OCI-LY1 (cell line): ENCODE measurements at regions not wholly inside any gene's neighbourhood (a gene's known extent, or its start where the extent isn't known, plus 50 kb on each side); places are given as distances from the start of the nearest gene placed in this dataset.

Experiments
- H2AFZ ChIP-seq: fragments of 200-600 bp; sonication (generic), shearing (Covaris generic); 2 replicates; pipeline ENCODE4 v1.6.0; 2014; ENCODE audit warnings: antibody characterized with exemption, mild to moderate bottlenecking, low read length
- H3F3A ChIP-seq: fragments of 200-600 bp; sonication (generic), shearing (Covaris generic); 2 replicates; pipeline ENCODE4 v1.6.0; 2014; ENCODE audit warnings: mild to moderate bottlenecking, antibody characterized with exemption, low read length, moderate library complexity; ENCODE audit not compliant: insufficient read depth
- H3K27ac ChIP-seq: fragments of 200-600 bp; sonication (generic); 2 replicates; pipeline ENCODE4 v1.5.1; 2014; ENCODE audit warnings: low read length, mixed run types, mild to moderate bottlenecking, low read depth; ENCODE audit not compliant: poor library complexity, severe bottlenecking
- H3K27me3 ChIP-seq: fragments of 200-600 bp; sonication (generic); 2 replicates; pipeline ENCODE4 v1.6.0; 2014; ENCODE audit warnings: antibody characterized with exemption, mild to moderate bottlenecking, low read length, moderate library complexity; ENCODE audit not compliant: insufficient read depth
- H3K36me3 ChIP-seq: fragments of 200-600 bp; sonication (generic); 2 replicates; pipeline ENCODE4 v1.6.1; 2014; ENCODE audit warnings: mild to moderate bottlenecking, antibody characterized with exemption, low read length, moderate library complexity, mixed read lengths; ENCODE audit not compliant: insufficient read depth
- H3K4me1 ChIP-seq: fragments of 200-600 bp; sonication (generic); 2 replicates; pipeline ENCODE4 v1.5.1; 2014; ENCODE audit warnings: mild to moderate bottlenecking, low read length, moderate library complexity; ENCODE audit not compliant: insufficient read depth, severe bottlenecking
- H3K4me2 ChIP-seq: fragments of 200-600 bp; sonication (generic), shearing (Covaris generic); 2 replicates; pipeline ENCODE4 v1.6.1; 2014; ENCODE audit warnings: low read length
- H3K4me3 ChIP-seq: fragments of 200-600 bp; sonication (generic); 2 replicates; pipeline ENCODE4 v1.5.1; 2014; ENCODE audit warnings: low read length, low read depth, mild to moderate bottlenecking, mixed read lengths; ENCODE audit not compliant: poor library complexity, severe bottlenecking
- H3K79me2 ChIP-seq: fragments of 200-600 bp; shearing (Covaris generic); 2 replicates; pipeline ENCODE4 v1.6.1; 2016; ENCODE audit warnings: mixed run types, low read length, mixed read lengths; ENCODE audit not compliant: insufficient read depth
- H3K9ac ChIP-seq: fragments of 200-600 bp; sonication (generic), shearing (Covaris generic); 2 replicates; pipeline ENCODE4 v1.6.1; 2014; ENCODE audit warnings: mild to moderate bottlenecking, low read length, mixed read lengths
- H3K9me2 ChIP-seq: fragments of 200-600 bp; sonication (generic), shearing (Covaris generic); 2 replicates; pipeline ENCODE4 v1.6.1; 2014; ENCODE audit warnings: low read depth, mild to moderate bottlenecking, low read length, mixed read lengths
- H3K9me3 ChIP-seq: fragments of 200-600 bp; shearing (Covaris generic); 2 replicates; pipeline ENCODE4 v1.6.1; 2014; ENCODE audit warnings: low read length, mixed read lengths
- H4K20me1 ChIP-seq: fragments of 200-600 bp; sonication (generic), shearing (Covaris generic); 2 replicates; pipeline ENCODE4 v1.6.0; 2016; ENCODE audit warnings: mild to moderate bottlenecking, low read length; ENCODE audit not compliant: insufficient read depth
- CTCF ChIP-seq: fragments of 200-600 bp; sonication (generic), shearing (Covaris generic); IDR thresholded peaks from 2 replicates; pipeline ENCODE4 v1.5.1; 2017; ENCODE audit warnings: mild to moderate bottlenecking, antibody characterized with exemption, low read length, moderate library complexity, mixed read lengths
- EZH2 ChIP-seq: fragments of 200-600 bp; sonication (generic), shearing (Covaris generic); IDR thresholded peaks from 2 replicates; pipeline ENCODE4 v1.8.0; 2017; ENCODE audit warnings: borderline replicate concordance, mixed run types, mild to moderate bottlenecking, antibody characterized with exemption, low read length, moderate library complexity, mixed read lengths

- H2AFZ ChIP-seq = no peak overlapping the region
- no peak overlapping the region for H3K27ac ChIP-seq
- TF ChIP-seq CTCF = no peak
- TF ChIP-seq EZH2 = no peak
- no peak overlapping the region for H3K4me3 ChIP-seq
- no peaks in the 10 kb centered on the region for H4K20me1 ChIP-seq
- no peaks in the 10 kb centered on the region for H3K79me2 ChIP-seq
- H3K9ac ChIP-seq = no peak overlapping the region
- no peaks in the 10 kb centered on the region for H3F3A ChIP-seq
- no peaks in the 10 kb centered on the region for H3K27me3 ChIP-seq
- no peaks in the 10 kb centered on the region for H3K36me3 ChIP-seq
- no peaks in the 10 kb centered on the region for H3K9me2 ChIP-seq
- H3K9me3 ChIP-seq = no peaks in the 10 kb centered on the region
- no peaks in the 10 kb centered on the region for H3K4me1 ChIP-seq
- no peak overlapping the region for H3K4me2 ChIP-seq
Measured at GRCh38 chr3:65083240-65083639, 395.4 kb upstream of the ADAMTS9 start.

GRCh38 chr3:65081536-65081935, 393.7 kb upstream of the ADAMTS9 start:
- TF ChIP-seq CTCF = no peak
- no peak for TF ChIP-seq EZH2
- Histone ChIP-seq H3K9me2 (no peaks in the 10 kb centered on the region), H3K4me3 (no peak overlapping the region), H3K4me1 (no peaks in the 10 kb centered on the region), H3K27me3 (no peaks in the 10 kb centered on the region), H2AFZ (no peak overlapping the region), H3K27ac (no peak overlapping the region), H3K4me2 (no peak overlapping the region), H3F3A (no peaks in the 10 kb centered on the region), H3K79me2 (no peaks in the 10 kb centered on the region), H4K20me1 (no peaks in the 10 kb centered on the region), H3K36me3 (no peaks in the 10 kb centered on the region), H3K9me3 (no peaks in the 10 kb centered on the region), H3K9ac (no peak overlapping the region)

DNA sequence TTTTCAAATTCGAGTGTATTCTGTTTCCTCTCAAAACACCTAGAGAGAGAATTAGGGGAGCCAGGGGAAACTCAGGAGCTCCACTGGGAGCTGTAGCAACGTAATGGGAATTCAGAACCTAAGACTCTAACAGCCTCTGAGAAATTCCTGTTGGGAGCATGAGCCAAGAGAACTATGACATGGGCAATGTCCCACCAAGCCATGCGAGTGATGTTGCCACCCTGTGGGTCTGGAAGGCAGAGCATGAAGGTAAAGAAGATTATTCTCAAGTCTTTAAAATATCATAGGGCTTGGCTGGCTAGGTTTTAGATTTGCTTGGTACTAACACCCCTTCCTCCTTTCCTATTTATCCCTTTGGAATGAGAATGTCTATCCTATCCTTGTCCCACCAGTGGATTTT, 392.6 kb upstream of the ADAMTS9 start:
- Histone ChIP-seq H3K79me2 (no peaks in the 10 kb centered on the region), H2AFZ (no peak overlapping the region), H3K4me1 (no peaks in the 10 kb centered on the region), H3F3A (no peaks in the 10 kb centered on the region), H3K4me2 (no peak overlapping the region), H3K27me3 (no peaks in the 10 kb centered on the region), H3K27ac (no peak overlapping the region), H3K9me3 (no peaks in the 10 kb centered on the region), H3K9me2 (no peaks in the 10 kb centered on the region), H3K4me3 (no peak overlapping the region), H3K36me3 (no peaks in the 10 kb centered on the region), H3K9ac (no peak overlapping the region), H4K20me1 (no peaks in the 10 kb centered on the region)
- no peak for TF ChIP-seq EZH2
- no peak for TF ChIP-seq CTCF
